ENCODE measurements at regions not wholly inside any gene's neighbourhood (a gene's known extent, or its start where the extent isn't known, plus 50 kb on each side); places are given as distances from the start of the nearest gene placed in this dataset.
"Not testable (repeated sequence)": the region's sequence is repeated elsewhere in the genome, so short reads cannot be mapped to it uniquely, and the experiment has no call there.

- no peak for TF ChIP-seq CTCF (IDR thresholded peaks at IDR 0.05; ENCODE audit: insufficient read depth, low read depth, low read length)
- no peak for DNase-seq (ENCODE audit: low read depth)
- no peak overlapping the region for H3K4me3 ChIP-seq (ENCODE audit: low read depth, low read length)
These were observed 52.0 kb upstream of the KIF13A start for GRCh38 chr6:18039481-18039880.

- H3K4me3 ChIP-seq (ENCODE audit: low read depth, low read length): not testable (repeated sequence)
These were observed 50.8 kb upstream of the KIF13A start for GRCh38 chr6:18038235-18038634.

More at GRCh38 chr6:18038235-18038634, 50.8 kb upstream of the KIF13A start:
- DNase-seq (ENCODE audit: low read depth): not testable (repeated sequence)

Measured in fibroblast of villous mesenchyme (primary cell).